HG02678 (cell line): ENCODE measurements at regions not wholly inside any gene's neighbourhood (a gene's known extent, or its start where the extent isn't known, plus 50 kb on each side); places are given as distances from the start of the nearest gene placed in this dataset.

Source experiments
- ATAC-seq: cut with Tn5 transposase; IDR thresholded peaks from one replicate; pipeline ENCODE4 v1.9.1; 2021; ENCODE audit warnings: mild to moderate bottlenecking, moderate library complexity; ENCODE audit not compliant: unreplicated experiment

DNA sequence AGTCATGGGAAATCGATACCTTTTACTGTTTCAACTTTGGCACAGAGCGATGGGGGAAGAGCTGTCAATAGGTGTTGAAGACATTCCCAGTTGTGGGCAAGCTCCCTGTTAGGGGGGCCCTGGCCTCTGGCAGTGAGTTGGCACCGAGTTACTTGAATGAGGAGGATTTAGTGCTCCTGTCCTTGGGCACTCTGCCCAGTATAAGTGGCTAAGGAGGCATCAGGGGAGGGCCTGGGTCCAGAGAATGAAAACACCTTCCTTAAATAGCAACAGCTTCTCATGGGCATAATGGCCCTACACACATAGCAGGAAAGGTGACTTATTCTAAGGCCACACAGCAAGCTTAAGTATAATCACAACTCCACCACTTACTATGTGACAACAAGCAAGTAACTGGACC, 664.4 kb downstream of the PTPRU start:
- ATAC-seq = no peak

DNA sequence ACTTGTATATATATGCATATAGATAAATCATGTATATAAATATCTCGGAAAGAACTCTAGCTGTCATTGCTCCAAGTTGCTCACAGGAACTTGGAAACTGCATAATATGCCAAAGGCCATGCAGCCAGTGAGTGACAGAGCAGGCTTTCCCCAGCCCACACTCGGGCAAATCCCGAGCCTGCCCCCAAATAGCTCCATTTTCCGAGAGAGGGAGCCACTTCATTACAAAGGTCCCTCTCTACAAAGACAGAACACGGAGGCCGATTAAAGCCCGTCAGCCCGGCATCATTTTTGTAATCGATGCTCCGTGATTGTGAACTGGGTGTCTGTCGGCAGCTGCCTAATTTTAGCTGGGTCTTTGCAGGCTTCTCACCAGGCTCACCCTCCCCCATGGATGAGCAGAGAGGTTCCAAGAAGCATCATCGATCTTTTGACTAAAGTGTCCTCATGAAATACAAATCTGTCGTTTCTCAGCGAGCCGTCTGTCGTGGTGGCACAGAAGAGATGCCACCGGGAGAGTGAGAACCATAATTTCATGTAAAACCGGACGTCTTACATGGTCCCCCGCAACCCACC, 663.9 kb downstream of the PTPRU start:
- ATAC-seq = no peak

DNA sequence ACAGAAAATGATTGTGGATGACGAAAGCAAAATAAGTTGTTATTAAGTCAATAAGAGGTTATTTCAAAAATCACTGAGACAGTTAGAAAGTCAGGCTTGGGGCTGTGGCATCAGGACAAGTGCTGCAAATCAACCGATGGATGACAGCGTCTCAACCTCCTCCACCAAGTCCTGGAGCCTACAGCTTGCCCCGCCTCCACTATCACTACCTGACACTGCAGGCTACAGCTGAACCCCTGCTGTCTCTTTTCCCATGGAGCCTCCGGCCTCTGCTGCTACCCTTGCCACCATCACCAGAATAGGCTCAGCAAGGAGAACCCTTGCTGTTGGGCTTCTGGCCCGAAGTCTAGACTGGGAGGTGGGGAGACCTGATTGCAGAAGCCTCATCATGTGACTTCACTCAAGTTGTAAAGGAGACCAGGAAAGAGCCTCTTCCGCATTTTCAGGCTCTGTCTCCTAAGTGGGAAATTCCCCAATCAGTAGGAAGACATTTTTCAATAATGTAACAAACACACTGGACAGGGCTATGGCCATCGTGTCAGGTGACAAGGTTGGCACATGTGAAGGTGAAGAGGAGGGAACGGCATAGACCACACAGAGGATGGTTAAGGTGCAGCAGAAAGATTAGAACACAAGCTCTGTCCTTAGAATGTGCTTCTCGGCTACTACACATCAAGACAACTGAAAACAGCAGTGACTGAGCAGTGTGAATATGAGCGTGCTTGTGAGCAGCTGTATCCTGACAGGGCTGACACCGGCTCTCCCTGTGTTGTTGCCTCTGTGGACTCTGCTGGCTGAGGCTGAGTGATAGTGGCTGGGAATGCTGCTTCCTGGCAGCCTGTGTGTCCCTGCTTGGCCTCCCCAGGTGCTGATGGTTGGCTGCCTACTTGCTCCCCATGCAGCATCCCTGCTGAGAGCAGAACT, 660.7 kb downstream of the PTPRU start:
- no peak for ATAC-seq

DNA sequence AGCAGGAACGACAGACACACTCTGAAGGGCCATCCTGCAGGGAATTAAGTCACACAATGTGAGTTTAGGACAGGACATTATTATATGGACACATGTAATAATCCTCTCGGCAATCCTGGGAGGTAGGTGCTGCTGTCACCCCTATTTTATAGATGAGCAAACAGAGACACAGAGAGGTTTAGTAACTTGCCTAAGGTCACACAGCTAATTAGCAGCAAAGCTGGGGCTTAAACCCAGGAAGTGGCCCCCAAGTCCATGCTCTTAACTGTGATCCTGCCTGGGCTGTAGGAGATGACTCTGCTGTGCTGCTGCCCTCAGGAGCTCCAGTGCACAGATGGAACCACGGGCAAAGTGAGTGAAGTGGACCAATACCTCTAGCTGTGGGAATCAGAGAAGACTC, 660.0 kb downstream of the PTPRU start:
- ATAC-seq = no peak

DNA sequence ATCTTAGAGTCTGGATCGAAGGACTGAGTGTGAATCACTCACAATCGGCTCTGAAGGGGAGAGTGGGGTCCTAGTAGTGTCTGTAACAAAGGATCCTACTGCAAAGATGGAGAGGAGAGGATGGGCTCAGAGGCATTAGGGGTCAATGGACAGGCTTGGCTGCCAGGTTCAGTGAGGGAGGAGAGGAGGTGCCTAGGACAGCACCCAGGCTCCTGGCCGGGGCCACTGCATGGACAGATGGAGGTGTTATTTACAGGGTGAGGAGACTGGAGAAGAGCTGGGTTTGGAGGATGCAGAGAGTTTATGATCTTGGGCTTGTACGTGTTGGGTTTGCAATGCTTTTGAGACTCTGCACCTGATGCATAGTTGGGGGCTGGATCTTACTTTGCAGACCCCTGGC, 658.9 kb downstream of the PTPRU start:
- no peak for ATAC-seq

DNA sequence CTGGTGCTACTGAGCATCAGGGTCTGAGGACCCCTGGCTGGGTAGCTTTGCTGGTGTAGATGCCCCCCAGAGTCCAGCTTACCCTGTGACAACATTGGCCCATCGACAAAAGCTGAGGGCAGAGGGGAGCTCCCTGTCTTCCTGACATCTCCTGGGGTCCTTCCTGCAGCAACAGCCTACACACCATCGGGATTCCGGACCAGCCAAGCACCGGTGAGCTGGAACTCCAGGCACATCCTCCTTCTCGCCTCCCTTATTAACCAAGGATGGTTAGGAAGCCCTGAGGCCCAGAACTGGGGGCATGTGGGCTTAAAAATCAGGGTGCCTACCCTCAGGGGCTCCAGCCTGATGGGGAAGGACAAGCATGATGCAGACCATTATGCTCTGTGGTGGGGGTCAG, 658.0 kb downstream of the PTPRU start:
- ATAC-seq = no peak

DNA sequence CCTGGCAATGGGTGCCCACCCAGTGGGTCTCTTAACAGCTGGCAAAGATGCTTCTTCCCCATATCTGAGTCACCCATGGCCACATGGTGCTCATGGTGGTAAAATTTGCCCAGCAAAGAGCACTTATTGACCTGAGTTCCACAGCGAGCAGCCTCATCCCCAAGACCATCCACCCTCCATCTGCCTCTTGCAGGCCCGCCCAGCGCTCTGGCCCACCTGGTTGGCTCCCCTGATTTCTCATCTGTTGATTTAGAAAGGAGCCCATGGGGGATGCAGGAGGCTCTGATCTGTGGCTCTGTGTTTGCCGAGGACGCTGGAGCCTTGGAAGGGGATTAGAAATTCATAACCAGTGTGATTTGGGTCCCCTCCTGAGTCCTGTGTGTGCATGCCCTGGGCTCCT, 657.5 kb downstream of the PTPRU start:
- ATAC-seq = no peak

DNA sequence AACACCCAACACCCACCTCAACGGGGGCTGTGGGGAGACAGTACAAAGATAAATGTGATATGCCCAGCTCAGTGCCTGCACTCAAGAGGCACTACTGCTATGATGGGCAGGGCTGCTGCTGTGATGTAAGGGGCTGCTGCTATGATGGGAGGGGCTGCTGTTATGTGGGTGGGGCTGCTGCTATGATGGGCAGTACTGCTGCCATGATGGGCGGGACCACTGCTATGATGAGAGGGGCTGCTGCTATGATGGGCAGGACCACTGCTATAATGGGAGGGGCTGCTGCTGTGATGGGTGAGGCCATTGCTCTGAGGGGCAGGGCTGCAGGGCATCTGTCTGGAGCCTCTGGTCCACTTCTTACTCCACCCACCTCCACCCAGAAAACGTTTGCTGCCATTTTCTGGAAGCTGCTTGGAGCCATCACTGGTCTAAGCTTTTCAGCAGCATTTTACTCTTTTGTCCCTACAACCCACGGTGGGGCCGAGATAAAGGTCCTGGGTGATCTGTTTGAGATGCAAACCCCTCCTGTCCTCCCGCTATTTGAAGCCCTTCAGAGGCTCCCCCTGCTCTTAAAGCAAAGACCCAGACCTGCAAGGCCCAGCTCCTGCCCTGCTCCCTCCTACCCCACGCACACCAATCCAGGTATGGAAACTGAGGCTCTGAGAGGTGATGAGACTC, 656.9 kb downstream of the PTPRU start:
- no peak for ATAC-seq

DNA sequence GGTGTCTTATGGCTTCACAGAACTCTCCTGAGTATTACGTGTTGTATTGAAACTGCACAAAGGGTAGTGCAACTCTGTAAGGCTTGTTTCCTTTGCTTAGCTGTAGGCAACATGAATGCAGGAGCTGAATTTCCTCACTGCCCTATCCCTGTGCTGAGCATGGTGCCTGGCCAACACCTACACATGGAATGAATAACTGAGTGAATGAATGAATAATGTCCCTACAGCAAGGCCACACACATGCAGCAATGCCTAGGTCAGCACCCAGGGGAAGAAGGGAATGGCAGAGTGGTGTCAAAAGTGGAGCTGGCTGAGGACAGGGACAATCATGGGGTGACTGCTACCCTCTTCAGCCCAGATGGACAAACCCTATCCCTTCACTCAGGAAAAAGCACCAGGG, 655.9 kb downstream of the PTPRU start:
- no peak for ATAC-seq

DNA sequence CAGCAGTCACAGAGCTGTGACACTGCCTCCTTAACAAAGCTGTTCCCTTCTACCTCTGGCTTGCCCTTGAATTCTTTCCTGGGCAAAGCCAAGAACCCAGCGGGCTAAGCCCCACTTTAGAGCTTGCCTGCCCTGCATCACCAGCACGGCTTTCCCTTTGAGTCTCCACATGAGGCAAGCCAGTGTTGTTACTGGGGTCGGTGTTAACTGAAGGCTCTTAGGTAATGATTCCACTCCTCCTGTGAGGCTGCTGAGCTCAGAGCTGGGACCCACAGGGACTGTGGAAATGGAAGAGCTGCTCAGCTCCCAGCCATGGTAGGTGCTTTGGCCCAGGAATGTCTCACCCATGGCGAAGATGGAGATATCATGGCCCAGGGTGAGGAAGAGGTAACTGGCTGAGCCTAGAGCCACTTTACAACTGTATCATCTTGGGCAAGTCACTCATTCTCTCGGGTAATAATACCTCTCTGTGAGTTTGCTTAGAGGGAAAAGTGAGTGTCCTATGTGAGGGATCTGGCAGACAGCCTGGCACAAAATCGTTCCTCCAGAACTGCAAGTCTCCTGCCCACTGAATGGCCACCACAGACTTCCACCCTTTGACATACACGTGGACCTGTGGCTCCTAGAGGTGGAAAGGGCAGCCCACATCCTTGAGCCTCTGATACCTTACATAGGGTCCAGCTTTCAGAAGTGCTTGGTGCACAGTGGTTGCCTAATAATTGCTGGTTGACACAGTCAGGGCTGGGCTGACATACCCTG, 654.1 kb downstream of the PTPRU start:
- ATAC-seq = no peak

DNA sequence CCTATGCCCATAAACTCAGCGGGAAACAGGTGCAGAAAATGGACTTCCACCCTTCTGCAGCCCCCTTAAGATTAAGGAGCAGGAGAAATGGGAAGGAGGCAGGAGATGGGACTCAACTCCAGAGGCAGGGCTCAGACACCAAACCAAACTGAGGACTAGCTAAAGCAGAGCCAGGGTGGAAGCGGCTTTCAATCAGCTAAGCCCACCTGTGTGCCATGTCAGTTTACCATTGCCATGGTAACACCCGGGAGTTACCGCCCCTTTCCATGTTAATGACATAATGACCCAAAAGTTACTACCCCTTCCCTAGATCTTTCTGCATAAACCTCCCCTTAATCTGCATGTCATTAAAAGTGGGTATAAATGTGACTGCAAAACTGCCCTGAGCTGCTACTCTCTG, 653.5 kb downstream of the PTPRU start:
- no peak for ATAC-seq

DNA sequence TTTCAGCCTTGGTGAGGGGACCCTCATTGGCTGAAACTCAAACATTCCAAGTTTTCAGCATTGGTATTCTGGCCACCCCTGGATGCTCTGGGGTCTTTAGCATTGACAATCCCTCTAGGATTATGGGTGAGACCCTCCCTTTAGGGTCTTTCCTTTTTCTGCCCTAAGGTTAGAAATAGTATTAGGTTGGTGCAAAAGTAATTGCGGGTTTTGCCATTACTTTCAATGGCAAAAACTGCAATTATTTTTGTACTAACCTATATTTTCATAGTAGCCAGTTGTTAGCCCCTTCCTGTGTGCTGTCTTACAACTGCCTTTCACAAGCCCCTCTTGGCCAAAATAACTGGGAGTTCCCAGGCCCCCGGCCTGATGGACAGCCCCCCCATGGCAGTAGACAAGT, 648.4 kb downstream of the PTPRU start:
- no peak for ATAC-seq

DNA sequence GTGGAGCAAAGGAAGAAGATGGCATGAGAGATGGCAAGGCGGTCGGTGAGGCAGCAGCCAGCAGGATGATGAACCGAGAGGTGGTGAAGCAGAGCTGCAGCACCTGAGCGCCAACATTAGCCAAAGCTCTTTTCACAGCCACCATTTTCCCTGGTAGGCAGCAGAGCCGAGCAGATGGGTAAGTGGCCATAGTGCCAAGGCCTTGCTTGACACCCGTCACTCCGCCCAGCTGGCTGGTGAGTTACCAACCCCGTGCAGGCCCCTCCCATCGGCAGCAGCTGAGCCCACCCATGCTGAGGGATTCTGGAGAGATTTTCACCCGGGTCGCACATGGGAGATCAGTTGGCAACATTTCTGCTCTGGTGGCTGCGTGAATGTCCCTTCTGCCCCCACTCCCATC, 647.7 kb downstream of the PTPRU start:
- no peak for ATAC-seq

DNA sequence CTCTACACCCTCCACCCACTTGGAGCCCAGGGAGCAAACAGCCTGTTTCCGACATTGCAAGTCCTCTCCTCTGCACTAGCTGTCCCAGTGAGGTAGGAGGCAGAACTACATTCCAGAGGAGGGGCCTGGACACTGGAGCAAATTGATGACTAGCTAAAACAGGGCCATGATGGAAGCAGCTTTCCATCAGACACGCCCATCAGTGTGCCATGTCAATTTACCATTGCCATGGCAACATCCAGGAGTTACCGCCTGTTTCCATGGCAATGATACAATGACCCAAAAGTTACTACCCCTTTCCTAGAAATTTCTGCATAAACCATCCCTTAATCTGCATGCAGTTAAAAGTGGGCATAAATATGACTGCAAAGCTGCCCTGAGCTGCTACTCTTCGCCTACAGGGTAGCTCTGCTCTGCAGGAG, 647.1 kb downstream of the PTPRU start:
- ATAC-seq = no peak

DNA sequence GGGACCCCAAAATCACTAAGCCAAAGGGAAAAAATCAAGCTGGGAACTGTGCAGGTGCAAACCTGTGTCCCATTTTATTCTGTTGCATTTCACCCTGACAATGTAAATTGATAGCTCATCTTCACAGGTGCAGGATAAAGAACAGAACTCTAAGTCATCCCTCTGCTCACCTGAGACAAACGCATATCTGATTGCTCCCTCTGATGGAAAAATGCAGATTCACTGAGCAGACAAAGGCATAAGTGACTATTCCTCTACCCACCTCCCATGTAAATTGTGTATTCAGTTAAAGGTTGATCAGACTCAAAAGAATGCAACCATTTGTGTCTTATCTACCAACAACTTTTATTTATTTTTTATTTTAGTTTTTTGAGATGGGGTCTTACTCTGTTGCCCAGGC, 644.2 kb downstream of the PTPRU start:
- no peak for ATAC-seq

DNA sequence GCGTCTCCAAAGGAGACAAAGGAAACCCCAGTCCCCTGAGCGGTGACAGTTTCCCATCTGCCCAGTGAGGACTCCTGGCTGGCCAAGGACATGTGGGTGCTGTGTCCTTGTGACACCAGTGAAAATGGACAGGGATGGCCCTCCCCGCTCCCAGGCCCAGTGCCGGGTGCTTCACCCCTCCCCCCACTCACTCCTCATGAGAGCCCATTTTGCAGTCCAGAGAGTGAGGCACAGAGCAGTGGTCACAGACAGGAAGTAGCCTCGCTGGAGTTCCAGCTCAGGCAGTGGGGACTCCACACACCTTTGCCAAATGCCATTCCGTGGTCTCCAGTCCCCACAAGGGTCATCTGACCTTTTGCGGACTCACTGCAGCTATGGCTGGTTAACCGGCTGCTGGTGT, 642.9 kb downstream of the PTPRU start:
- no peak for ATAC-seq

DNA sequence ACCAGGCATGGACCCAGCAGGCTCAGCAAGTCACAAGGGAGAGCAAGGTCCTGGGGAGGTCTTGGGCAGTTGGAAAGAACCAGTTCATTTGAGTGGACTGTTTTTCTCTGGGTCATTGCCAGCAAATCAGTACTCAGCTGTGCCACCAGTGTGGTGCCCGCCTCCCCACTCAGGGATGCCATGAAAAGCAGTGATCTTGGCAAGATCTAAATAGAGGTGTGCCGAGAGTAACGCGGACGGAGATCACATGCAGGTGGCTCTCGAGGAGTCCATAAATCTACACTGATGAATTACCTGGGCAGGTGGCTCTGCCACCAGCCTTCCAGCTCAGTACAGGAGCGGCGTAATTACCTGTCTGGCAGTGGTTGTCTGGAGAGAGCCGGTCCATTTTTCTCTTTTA, 642.2 kb downstream of the PTPRU start:
- no peak for ATAC-seq

DNA sequence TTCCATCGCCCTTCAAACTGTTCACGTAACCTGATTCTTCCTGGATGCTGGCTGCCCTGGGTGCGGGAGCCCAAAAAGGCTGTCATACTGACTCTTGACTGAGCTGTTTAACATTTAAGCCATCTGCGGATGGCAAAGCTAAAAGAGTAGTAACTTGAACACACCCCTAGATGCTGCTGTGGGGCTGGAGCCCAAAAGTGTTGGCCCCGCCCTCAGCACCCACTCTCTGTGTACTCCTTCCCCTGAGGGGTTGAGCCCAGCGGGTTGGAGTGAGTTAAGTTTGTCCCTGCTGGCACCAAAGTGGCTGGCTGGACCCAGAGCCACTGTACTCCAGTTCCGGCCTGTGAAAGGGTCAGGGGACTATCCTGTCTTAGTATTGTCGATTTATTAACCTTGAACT, 640.6 kb downstream of the PTPRU start:
- no peak for ATAC-seq

DNA sequence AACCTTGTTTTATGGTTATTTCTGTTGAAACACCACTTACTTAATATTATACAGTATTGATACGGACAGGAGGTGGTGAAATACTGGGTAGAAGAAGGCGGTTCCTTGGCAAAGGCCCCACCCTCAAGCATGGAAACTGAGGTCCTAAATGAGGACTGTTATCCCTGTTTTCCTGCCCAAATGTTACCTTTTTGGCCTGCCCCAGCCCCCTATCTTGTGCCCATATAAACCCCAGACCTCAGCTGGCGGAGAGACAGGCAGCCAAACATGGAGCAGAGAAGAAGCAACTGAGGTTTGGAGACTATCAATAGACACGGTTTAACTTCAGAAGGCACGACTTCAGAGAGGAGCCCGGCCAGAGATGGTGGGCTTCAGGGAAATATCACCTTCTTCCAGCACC, 640.1 kb downstream of the PTPRU start:
- ATAC-seq = no peak

DNA sequence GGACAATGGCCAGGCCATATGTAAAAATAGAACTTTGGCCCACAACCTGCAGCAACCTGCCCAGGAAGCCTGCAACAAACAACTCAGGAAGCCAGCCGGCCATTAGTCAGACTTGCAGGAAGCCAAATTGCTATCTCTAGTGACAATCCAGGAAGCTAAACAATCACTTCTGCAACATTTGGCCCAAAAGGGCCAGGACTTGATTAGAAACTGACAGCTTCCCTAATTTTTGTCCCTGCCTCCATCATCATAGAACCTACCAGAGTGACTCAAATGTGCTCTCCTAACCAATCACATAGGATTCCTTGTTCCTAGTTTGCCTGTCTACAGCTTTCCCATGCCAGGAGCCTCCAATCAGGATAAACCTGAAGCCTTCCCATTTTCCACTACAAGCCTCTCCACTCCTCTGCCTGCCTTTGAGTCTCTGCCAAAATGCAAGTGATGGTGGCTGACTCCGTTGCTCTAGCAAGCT, 639.3 kb downstream of the PTPRU start:
- ATAC-seq = no peak

DNA sequence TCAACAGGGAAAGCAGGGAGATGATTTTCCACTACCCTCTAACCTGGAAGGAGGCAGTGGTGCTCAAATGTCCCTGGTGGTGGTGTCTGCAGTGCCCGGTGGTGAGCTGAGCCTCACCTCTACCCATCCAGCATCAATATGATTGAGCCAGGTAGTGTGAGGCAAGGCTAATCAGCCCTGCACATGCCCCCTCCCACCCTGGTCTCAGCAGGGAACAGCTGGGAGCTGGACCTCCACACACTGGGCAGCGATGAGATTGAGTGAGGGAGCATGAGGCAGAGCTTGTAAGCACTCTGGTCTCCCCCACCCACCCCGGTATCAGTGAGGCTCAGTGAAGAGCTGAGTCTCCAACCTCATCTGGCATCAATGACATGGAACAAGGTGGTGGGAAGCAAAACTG, 634.3 kb downstream of the PTPRU start:
- no peak for ATAC-seq
